CD14-positive monocyte (primary cell): ENCODE measurements at regions not wholly inside any gene's neighbourhood (a gene's known extent, or its start where the extent isn't known, plus 50 kb on each side); places are given as distances from the start of the nearest gene placed in this dataset.

ENCODE experiments used
- DNase-seq, 3 donors: peaks; one replicate each; pipeline ENCODE4 v3.0.0-alpha.2; 2011 to 2022
- H2AFZ ChIP-seq: 2 replicates; pipeline ENCODE4 v1.6.0; 2012; ENCODE audit warnings: mild to moderate bottlenecking, low read depth, low read length, inconsistent platforms; ENCODE audit not compliant: insufficient read depth, poor library complexity, severe bottlenecking
- H3K27ac ChIP-seq, 2 donors: 1 replicate in 1 of 2; 2 replicates in 1 of 2; pipeline ENCODE4 v1.5.1; 2012 to 2013; ENCODE audit warnings: low read length in 2 of 2, control low read depth in 1 of 2, inconsistent platforms in 1 of 2, low read depth in 1 of 2, mild to moderate bottlenecking in 1 of 2
- H3K27me3 ChIP-seq, 2 donors: one replicate each; pipeline versions ENCODE4 v1.6.0 to v1.6.1; 2011 to 2013; ENCODE audit warnings: low read length in 2 of 2; ENCODE audit not compliant: control insufficient read depth in 2 of 2, insufficient read depth in 2 of 2
- H3K36me3 ChIP-seq, 2 donors: replicated peaks in 1 of 2; 1 replicate in 1 of 2; 2 replicates in 1 of 2; pipeline versions ENCODE4 v1.5.1 to v1.6.1; 2012 to 2013; ENCODE audit warnings: low read length in 2 of 2, control low read depth in 1 of 2, inconsistent platforms in 1 of 2, mild to moderate bottlenecking in 1 of 2; ENCODE audit not compliant: insufficient read depth in 2 of 2, control insufficient read depth in 1 of 2
- H3K4me1 ChIP-seq, 2 donors: 1 replicate in 1 of 2; 2 replicates in 1 of 2; pipeline versions ENCODE4 v1.5.1 to v1.6.1; 2012 to 2013; ENCODE audit warnings: low read length in 2 of 2, control low read depth in 1 of 2, inconsistent platforms in 1 of 2, mild to moderate bottlenecking in 1 of 2, moderate library complexity in 1 of 2; ENCODE audit not compliant: insufficient read depth in 2 of 2, control insufficient read depth in 1 of 2
- H3K4me2 ChIP-seq: replicated peaks from 2 replicates; pipeline ENCODE3; 2012; ENCODE audit warnings: low read length, moderate library complexity, mild to moderate bottlenecking; ENCODE audit not compliant: poor library complexity, severe bottlenecking; ENCODE audit errors: extremely low read depth
- H3K4me3 ChIP-seq, 3 experiments: fragments of 200-600 bp in 1 of 3; sonication (generic) in 1 of 3; replicated peaks in 1 of 3; 1 replicate in 2 of 3; 2 replicates in 1 of 3; pipeline ENCODE4 v1.5.1; 2011 to 2013; ENCODE audit warnings: low read length in 3 of 3, mild to moderate bottlenecking in 3 of 3, control low read depth in 2 of 3, low read depth in 2 of 3, inconsistent platforms in 1 of 3, moderate library complexity in 1 of 3
- H3K79me2 ChIP-seq: 2 replicates; pipeline ENCODE4 v1.6.0; 2012; ENCODE audit warnings: mild to moderate bottlenecking, control low read depth, inconsistent platforms, low read length, moderate library complexity; ENCODE audit not compliant: insufficient read depth
- H3K9ac ChIP-seq: 2 replicates; pipeline ENCODE4 v1.6.0; 2017; ENCODE audit warnings: low read length, mild to moderate bottlenecking; ENCODE audit not compliant: insufficient read depth, poor library complexity, severe bottlenecking
- H3K9me3 ChIP-seq, 2 donors: replicated peaks in 1 of 2; 1 replicate in 1 of 2; 2 replicates in 1 of 2; pipeline versions ENCODE4 v1.5.1 to v1.6.1; 2012 to 2013; ENCODE audit warnings: low read length in 2 of 2, control low read depth in 1 of 2; ENCODE audit not compliant: control insufficient read depth in 1 of 2, insufficient read depth in 1 of 2
- H4K20me1 ChIP-seq: 2 replicates; pipeline ENCODE4 v1.6.0; 2012; ENCODE audit warnings: mild to moderate bottlenecking, low read length, control low read depth, moderate library complexity; ENCODE audit not compliant: insufficient read depth
- H3K27ac Mint-ChIP-seq, 7 donors: one replicate each; pipeline ENCODE4 v1.8.0; 2020; ENCODE audit warnings: mild to moderate bottlenecking in 7 of 7, mixed read lengths in 7 of 7, moderate library complexity in 6 of 7, inconsistent platforms in 2 of 7
- H3K27me3 Mint-ChIP-seq, 3 donors: one replicate each; pipeline ENCODE4 v1.8.0; 2021 to 2022; ENCODE audit warnings: low read depth in 3 of 3, mild to moderate bottlenecking in 3 of 3, mixed read lengths in 3 of 3, moderate library complexity in 3 of 3, inconsistent platforms in 1 of 3
- H3K36me3 Mint-ChIP-seq, 2 donors: one replicate each; pipeline ENCODE4 v1.8.0; 2020; ENCODE audit warnings: mixed read lengths in 2 of 2, inconsistent platforms in 1 of 2, mild to moderate bottlenecking in 1 of 2
- H3K4me1 Mint-ChIP-seq: one replicate; pipeline ENCODE4 v1.8.0; 2020; ENCODE audit warnings: mild to moderate bottlenecking, mixed read lengths
- H3K4me3 Mint-ChIP-seq, 2 donors: one replicate each; pipeline ENCODE4 v1.8.0; 2020; ENCODE audit warnings: mild to moderate bottlenecking in 2 of 2, mixed read lengths in 2 of 2, moderate library complexity in 1 of 2
- H3K9me3 Mint-ChIP-seq, 7 donors: one replicate each; pipeline ENCODE4 v1.8.0; 2020 to 2022; ENCODE audit warnings: mixed read lengths in 7 of 7, mild to moderate bottlenecking in 6 of 7, moderate library complexity in 6 of 7, inconsistent platforms in 2 of 7
- WGBS: methylation state at CpG from one replicate; pipeline ENCODE4 v1.1.5; 2013; ENCODE audit warnings: missing lambda C conversion rate; ENCODE audit not compliant: insufficient coverage; 5-methylcytosine and 5-hydroxymethylcytosine counted together
- intact Hi-C, 2 donors: fragments of 100-400 bp; cut with micrococcal nuclease; formaldehyde crosslinking; loops; one replicate each; pipeline versions ENCODE4 v1.15.0 to v1.15.1; 2023
- TF ChIP-seq, protein P1 (sequence below): fragments of 200-600 bp; IDR thresholded peaks from one replicate; pipeline ENCODE4 v1.8.0; 2022; ENCODE audit warnings: antibody characterized with exemption, mild to moderate bottlenecking

DNA sequence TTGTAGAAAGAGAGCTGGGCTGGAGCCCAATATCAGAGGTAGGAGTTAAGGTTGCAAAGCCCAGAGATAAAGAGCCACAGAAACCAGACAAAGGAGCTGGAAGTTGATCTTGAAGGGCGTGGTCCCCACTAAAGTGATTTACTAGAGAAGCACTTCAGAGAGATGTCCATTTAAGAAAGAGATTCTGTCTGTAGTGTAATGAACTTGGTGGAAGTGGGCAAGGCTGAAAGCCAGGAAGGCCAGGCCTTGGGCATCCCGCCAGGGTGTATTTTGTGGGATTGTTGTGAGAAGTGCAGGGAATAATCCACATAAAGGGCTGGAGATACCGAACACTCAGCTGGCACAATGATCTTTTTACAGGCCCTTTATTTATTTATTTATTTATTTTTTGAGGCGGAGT is 1398.8 kb downstream of the TBC1D22A start:
- Mint-ChIP-seq H3K36me3 (no peaks in the 10 kb centered on the region), H3K4me3 (no peak overlapping the region), H3K27ac (no peak overlapping the region), H3K27me3 (peaks cover 1 to 2% (median 2%) of the 10 kb centered on the region in 3 donors), H3K4me1 (no peaks in the 10 kb centered on the region), H3K9me3 (peaks cover 0 to 3% (median 0%) of the 10 kb centered on the region in 7 donors)
- H3K4me1 ChIP-seq, result no peaks in the 10 kb centered on the region
- 67% methylated on average over 1 of the region's 4 CpGs for WGBS
- H3K27ac ChIP-seq, result no peak overlapping the region
- H3K79me2 ChIP-seq, result no peaks in the 10 kb centered on the region
- H3K9me3 ChIP-seq, result no peaks in the 10 kb centered on the region
- H3K4me2 ChIP-seq, result no peak overlapping the region
- DNase-seq, result no peak
- no peaks in the 10 kb centered on the region for H3K27me3 ChIP-seq
- H3K4me3 ChIP-seq, result no peak overlapping the region
- TF ChIP-seq, protein P1, sequence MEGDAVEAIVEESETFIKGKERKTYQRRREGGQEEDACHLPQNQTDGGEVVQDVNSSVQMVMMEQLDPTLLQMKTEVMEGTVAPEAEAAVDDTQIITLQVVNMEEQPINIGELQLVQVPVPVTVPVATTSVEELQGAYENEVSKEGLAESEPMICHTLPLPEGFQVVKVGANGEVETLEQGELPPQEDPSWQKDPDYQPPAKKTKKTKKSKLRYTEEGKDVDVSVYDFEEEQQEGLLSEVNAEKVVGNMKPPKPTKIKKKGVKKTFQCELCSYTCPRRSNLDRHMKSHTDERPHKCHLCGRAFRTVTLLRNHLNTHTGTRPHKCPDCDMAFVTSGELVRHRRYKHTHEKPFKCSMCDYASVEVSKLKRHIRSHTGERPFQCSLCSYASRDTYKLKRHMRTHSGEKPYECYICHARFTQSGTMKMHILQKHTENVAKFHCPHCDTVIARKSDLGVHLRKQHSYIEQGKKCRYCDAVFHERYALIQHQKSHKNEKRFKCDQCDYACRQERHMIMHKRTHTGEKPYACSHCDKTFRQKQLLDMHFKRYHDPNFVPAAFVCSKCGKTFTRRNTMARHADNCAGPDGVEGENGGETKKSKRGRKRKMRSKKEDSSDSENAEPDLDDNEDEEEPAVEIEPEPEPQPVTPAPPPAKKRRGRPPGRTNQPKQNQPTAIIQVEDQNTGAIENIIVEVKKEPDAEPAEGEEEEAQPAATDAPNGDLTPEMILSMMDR, result no peak
- H4K20me1 ChIP-seq, result no peaks in the 10 kb centered on the region
- no peak overlapping the region for H3K9ac ChIP-seq
- H2AFZ ChIP-seq, result no peak overlapping the region
- H3K36me3 ChIP-seq, result no peaks in the 10 kb centered on the region
- intact Hi-C loops, result no loop called here

DNA sequence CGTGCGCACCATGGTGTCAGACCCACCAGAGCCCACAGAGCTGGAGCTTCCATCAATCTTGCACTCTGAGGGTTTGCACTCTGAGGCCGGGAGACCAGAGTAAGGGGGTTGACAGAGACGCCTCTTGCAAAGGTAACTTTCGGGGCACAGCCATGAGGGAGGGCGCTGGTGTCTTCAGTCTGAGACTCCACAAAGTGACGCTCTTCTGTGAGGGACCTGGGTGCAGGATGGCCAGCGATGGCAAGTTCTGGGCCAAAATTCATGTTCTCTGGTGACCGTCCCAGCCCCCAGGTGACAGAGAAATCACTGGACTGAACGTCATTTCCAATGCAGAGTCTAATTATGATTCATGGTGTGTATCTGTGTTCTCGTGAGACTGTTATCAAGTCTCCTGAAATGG is 1395.2 kb downstream of the TBC1D22A start:
- H3K4me3 Mint-ChIP-seq, result no peak overlapping the region
- TF ChIP-seq, protein P1, result no peak

More for the DNA sequence above, 1395.2 kb downstream of the TBC1D22A start:
- Histone ChIP-seq H3K27me3 (no peaks in the 10 kb centered on the region), H3K27ac (no peak overlapping the region), H3K4me1 (no peaks in the 10 kb centered on the region), H3K9me3 (no peaks in the 10 kb centered on the region), H3K9ac (no peak overlapping the region), H3K79me2 (no peaks in the 10 kb centered on the region), H3K4me2 (no peak overlapping the region), H3K4me3 (no peak overlapping the region), H4K20me1 (no peaks in the 10 kb centered on the region), H2AFZ (no peak overlapping the region), H3K36me3 (no peaks in the 10 kb centered on the region)
- peaks cover 2 to 3% (median 2%) of the 10 kb centered on the region in 3 donors for H3K27me3 Mint-ChIP-seq
- H3K36me3 Mint-ChIP-seq, result no peaks in the 10 kb centered on the region
- WGBS, result 96% methylated on average over 10 of the region's 11 CpGs
- no peak for DNase-seq
- intact Hi-C loops, result no loop called here
- H3K9me3 Mint-ChIP-seq, result peaks cover 0 to 2% (median 0%) of the 10 kb centered on the region in 7 donors
- H3K27ac Mint-ChIP-seq, result no peak overlapping the region
- no peaks in the 10 kb centered on the region for H3K4me1 Mint-ChIP-seq
